Neural cell (in vitro differentiated cells): ENCODE measurements at regions not wholly inside any gene's neighbourhood (a gene's known extent, or its start where the extent isn't known, plus 50 kb on each side); places are given as distances from the start of the nearest gene placed in this dataset.

Experiments used
- EP300 ChIP-seq: fragments of 450-650 bp; conservative IDR thresholded peaks from 2 replicates; pipeline ENCODE4 v1.6.1; 2014; ENCODE audit warnings: antibody characterized with exemption, mild to moderate bottlenecking, moderate library complexity; ENCODE audit not compliant: poor library complexity, severe bottlenecking
- EZH2 ChIP-seq: fragments of 200-600, 300-800 bp; shearing (Covaris generic), sonication (generic); IDR thresholded peaks from 2 replicates; pipeline ENCODE4 v1.6.1; 2014; ENCODE audit warnings: antibody characterized with exemption, low read length, borderline replicate concordance, mild to moderate bottlenecking; ENCODE audit not compliant: insufficient read depth, poor library complexity, severe bottlenecking
- MXI1 ChIP-seq: fragments of 450-650 bp; conservative IDR thresholded peaks from 2 replicates; pipeline ENCODE4 v1.6.1; 2014; ENCODE audit warnings: antibody characterized with exemption, mild to moderate bottlenecking; ENCODE audit not compliant: poor library complexity, severe bottlenecking
- POLR2AphosphoS5 ChIP-seq: IDR thresholded peaks from 2 replicates; pipeline ENCODE4 v1.6.1; 2012
- RAD21 ChIP-seq: fragments of 450-650 bp; conservative IDR thresholded peaks from 2 replicates; pipeline ENCODE4 v1.6.1; 2014; ENCODE audit warnings: antibody characterized with exemption, mild to moderate bottlenecking, moderate library complexity
- SMC3 ChIP-seq: fragments of 450-650 bp; conservative IDR thresholded peaks from 2 replicates; pipeline ENCODE4 v1.6.1; 2014; ENCODE audit warnings: antibody characterized with exemption, mild to moderate bottlenecking, moderate library complexity; ENCODE audit not compliant: poor library complexity
- TAF1 ChIP-seq: IDR thresholded peaks from 2 replicates; pipeline ENCODE4 v1.6.1; 2012; ENCODE audit warnings: low read depth
- TF ChIP-seq, protein P1 (sequence below): fragments of 450-650 bp; IDR thresholded peaks from 2 replicates; pipeline ENCODE4 v1.5.1; 2014; ENCODE audit warnings: antibody characterized with exemption, mild to moderate bottlenecking, moderate library complexity; ENCODE audit not compliant: poor library complexity, severe bottlenecking
- TF ChIP-seq, protein P2 (sequence below): IDR thresholded peaks from 2 replicates; pipeline ENCODE4 v1.6.1; 2012; ENCODE audit warnings: borderline replicate concordance

DNA sequence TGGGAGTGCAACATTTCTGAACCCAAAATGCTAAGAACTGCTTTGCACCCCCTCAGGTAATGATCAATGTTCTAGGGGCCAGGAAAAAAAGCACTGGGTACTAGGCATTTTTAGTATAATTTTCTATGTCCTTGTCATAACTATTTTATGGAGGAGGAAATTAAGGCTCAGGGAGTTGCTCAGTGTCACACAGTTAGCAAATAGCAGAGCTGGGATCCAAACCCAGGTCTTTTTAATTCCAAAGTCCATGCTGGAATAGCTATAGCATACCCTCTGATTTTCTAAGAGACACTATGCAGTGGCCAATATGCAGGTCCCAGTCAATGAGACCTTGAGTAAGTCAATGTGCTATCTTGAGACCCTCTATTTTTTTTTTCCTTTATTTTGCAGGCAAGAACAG, 394.5 kb upstream of the USP24 start:
- TF ChIP-seq RAD21 (no peak), EZH2 (no peak), POLR2AphosphoS5 (no peak), EP300 (no peak), SMC3 (no peak), TAF1 (no peak), MXI1 (no peak)
- TF ChIP-seq, protein P1, sequence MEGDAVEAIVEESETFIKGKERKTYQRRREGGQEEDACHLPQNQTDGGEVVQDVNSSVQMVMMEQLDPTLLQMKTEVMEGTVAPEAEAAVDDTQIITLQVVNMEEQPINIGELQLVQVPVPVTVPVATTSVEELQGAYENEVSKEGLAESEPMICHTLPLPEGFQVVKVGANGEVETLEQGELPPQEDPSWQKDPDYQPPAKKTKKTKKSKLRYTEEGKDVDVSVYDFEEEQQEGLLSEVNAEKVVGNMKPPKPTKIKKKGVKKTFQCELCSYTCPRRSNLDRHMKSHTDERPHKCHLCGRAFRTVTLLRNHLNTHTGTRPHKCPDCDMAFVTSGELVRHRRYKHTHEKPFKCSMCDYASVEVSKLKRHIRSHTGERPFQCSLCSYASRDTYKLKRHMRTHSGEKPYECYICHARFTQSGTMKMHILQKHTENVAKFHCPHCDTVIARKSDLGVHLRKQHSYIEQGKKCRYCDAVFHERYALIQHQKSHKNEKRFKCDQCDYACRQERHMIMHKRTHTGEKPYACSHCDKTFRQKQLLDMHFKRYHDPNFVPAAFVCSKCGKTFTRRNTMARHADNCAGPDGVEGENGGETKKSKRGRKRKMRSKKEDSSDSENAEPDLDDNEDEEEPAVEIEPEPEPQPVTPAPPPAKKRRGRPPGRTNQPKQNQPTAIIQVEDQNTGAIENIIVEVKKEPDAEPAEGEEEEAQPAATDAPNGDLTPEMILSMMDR: no peak
- TF ChIP-seq, protein P2, sequence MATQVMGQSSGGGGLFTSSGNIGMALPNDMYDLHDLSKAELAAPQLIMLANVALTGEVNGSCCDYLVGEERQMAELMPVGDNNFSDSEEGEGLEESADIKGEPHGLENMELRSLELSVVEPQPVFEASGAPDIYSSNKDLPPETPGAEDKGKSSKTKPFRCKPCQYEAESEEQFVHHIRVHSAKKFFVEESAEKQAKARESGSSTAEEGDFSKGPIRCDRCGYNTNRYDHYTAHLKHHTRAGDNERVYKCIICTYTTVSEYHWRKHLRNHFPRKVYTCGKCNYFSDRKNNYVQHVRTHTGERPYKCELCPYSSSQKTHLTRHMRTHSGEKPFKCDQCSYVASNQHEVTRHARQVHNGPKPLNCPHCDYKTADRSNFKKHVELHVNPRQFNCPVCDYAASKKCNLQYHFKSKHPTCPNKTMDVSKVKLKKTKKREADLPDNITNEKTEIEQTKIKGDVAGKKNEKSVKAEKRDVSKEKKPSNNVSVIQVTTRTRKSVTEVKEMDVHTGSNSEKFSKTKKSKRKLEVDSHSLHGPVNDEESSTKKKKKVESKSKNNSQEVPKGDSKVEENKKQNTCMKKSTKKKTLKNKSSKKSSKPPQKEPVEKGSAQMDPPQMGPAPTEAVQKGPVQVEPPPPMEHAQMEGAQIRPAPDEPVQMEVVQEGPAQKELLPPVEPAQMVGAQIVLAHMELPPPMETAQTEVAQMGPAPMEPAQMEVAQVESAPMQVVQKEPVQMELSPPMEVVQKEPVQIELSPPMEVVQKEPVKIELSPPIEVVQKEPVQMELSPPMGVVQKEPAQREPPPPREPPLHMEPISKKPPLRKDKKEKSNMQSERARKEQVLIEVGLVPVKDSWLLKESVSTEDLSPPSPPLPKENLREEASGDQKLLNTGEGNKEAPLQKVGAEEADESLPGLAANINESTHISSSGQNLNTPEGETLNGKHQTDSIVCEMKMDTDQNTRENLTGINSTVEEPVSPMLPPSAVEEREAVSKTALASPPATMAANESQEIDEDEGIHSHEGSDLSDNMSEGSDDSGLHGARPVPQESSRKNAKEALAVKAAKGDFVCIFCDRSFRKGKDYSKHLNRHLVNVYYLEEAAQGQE: no peak
